HFFc6 (cell line): ENCODE measurements at regions not wholly inside any gene's neighbourhood (a gene's known extent, or its start where the extent isn't known, plus 50 kb on each side); places are given as distances from the start of the nearest gene placed in this dataset.
"Not testable (repeated sequence)": the region's sequence is repeated elsewhere in the genome, so short reads cannot be mapped to it uniquely, and the experiment has no call there.

Experiments
- DNase-seq: peaks from one replicate; pipeline ENCODE4 v3.0.0-alpha.2; 2018
- H3K27ac Mint-ChIP-seq: 2 replicates; pipeline ENCODE4 v1.8.0; 2020; ENCODE audit warnings: mild to moderate bottlenecking, mixed read lengths
- H3K27me3 Mint-ChIP-seq: 2 replicates; pipeline ENCODE4 v1.8.0; 2021; ENCODE audit warnings: mild to moderate bottlenecking, moderate library complexity, mixed read lengths; ENCODE audit not compliant: insufficient read depth
- H3K36me3 Mint-ChIP-seq: 2 replicates; pipeline ENCODE4 v1.8.0; 2021; ENCODE audit warnings: low read depth, mixed read lengths
- H3K4me1 Mint-ChIP-seq: 2 replicates; pipeline ENCODE4 v1.8.0; 2020; ENCODE audit warnings: low read depth, mixed read lengths
- H3K4me3 Mint-ChIP-seq: 2 replicates; pipeline ENCODE4 v1.8.0; 2020; ENCODE audit warnings: mild to moderate bottlenecking, moderate library complexity, mixed read lengths
- H3K9me3 Mint-ChIP-seq: 2 replicates; pipeline ENCODE4 v1.8.0; 2020; ENCODE audit warnings: mild to moderate bottlenecking, mixed read lengths
- CTCF ChIP-seq: fragments of 200-600 bp; sonication (generic); IDR thresholded peaks from 2 replicates; pipeline ENCODE4 v1.5.0; 2021; ENCODE audit warnings: antibody characterized with exemption, mild to moderate bottlenecking

- Mint-ChIP-seq H3K9me3 (peaks cover 15% of the 10 kb centered on the region; the same call in 1 of the 2 replicates), H3K36me3 (no peaks in the 10 kb centered on the region), H3K4me1 (no peaks in the 10 kb centered on the region), H3K4me3 (no peak overlapping the region), H3K27me3 (no peaks in the 10 kb centered on the region), H3K27ac (no peak overlapping the region)
- TF ChIP-seq CTCF: no peak
- no peak for DNase-seq
Observed at GRCh38 chr3:158026236-158026635, 80.0 kb downstream of the SHOX2 start.

GRCh38 chr3:158019897-158020296 lies 86.3 kb downstream of the SHOX2 start:
- H3K4me1 Mint-ChIP-seq, H3K4me3 Mint-ChIP-seq, H3K36me3 Mint-ChIP-seq, H3K27me3 Mint-ChIP-seq, DNase-seq, H3K27ac Mint-ChIP-seq: not testable (repeated sequence)
- H3K9me3 Mint-ChIP-seq: peaks cover 12% of the 10 kb centered on the region; the same call in 1 of the 2 replicates

- TF ChIP-seq CTCF: no peak
- DNase-seq: no peak
- H3K4me1 Mint-ChIP-seq: no peaks in the 10 kb centered on the region
- H3K27me3 Mint-ChIP-seq: no peaks in the 10 kb centered on the region
- no peak overlapping the region for H3K4me3 Mint-ChIP-seq
- H3K27ac Mint-ChIP-seq: no peak overlapping the region
- H3K9me3 Mint-ChIP-seq: peaks cover 12% of the 10 kb centered on the region; the same call in 1 of the 2 replicates
- no peaks in the 10 kb centered on the region for H3K36me3 Mint-ChIP-seq
Observed at GRCh38 chr3:158018462-158018861, 87.8 kb downstream of the SHOX2 start.

GRCh38 chr3:158012901-158013300 lies 93.3 kb downstream of the SHOX2 start:
- DNase-seq: no peak
- no peaks in the 10 kb centered on the region for H3K27me3 Mint-ChIP-seq
- TF ChIP-seq CTCF: no peak
- no peaks in the 10 kb centered on the region; the same call in 1 of the 2 replicates for H3K9me3 Mint-ChIP-seq
- H3K27ac Mint-ChIP-seq: no peak overlapping the region
- H3K4me3 Mint-ChIP-seq: no peak overlapping the region
- no peaks in the 10 kb centered on the region for H3K4me1 Mint-ChIP-seq
- H3K36me3 Mint-ChIP-seq: no peaks in the 10 kb centered on the region

- no peak for DNase-seq
- TF ChIP-seq CTCF: no peak
- Mint-ChIP-seq H3K36me3 (no peaks in the 10 kb centered on the region), H3K4me3 (no peak overlapping the region), H3K4me1 (no peaks in the 10 kb centered on the region), H3K27ac (no peak overlapping the region), H3K27me3 (peaks cover 1% of the 10 kb centered on the region; the same call in 1 of the 2 replicates), H3K9me3 (no peaks in the 10 kb centered on the region; the same call in 1 of the 2 replicates)
Observed at GRCh38 chr3:158005391-158006100, 100.7 kb downstream of the SHOX2 start.

GRCh38 chr3:157999246-157999645 lies 107.0 kb downstream of the SHOX2 start:
- H3K9me3 Mint-ChIP-seq: peaks cover 16% of the 10 kb centered on the region
- no peak for TF ChIP-seq CTCF
- H3K4me3 Mint-ChIP-seq: no peak overlapping the region
- no peak overlapping the region for H3K27ac Mint-ChIP-seq
- no peaks in the 10 kb centered on the region for H3K4me1 Mint-ChIP-seq
- H3K27me3 Mint-ChIP-seq: peaks cover 1% of the 10 kb centered on the region; the same call in 1 of the 2 replicates
- no peaks in the 10 kb centered on the region for H3K36me3 Mint-ChIP-seq
- no peak for DNase-seq
